Activated CD8-positive, alpha-beta T cell treated with anti-CD3 and anti-CD28 coated beads for 36 hours (primary cell): ENCODE measurements at regions not wholly inside any gene's neighbourhood (a gene's known extent, or its start where the extent isn't known, plus 50 kb on each side); places are given as distances from the start of the nearest gene placed in this dataset.

ENCODE experiments used
- ATAC-seq: fragments of 200-7000 bp; cut with Tn5 transposase; one replicate; pipeline ENCODE4 v1.10.0; 2021; ENCODE audit warnings: mild to moderate bottlenecking, moderate library complexity
- CTCF ChIA-PET: fragments of 350-600 bp; sonication (Branson Sonifier 250); formaldehyde crosslinking; loops from one replicate; lab custom pipeline; 2021; ENCODE audit warnings: antibody characterized with exemption; lab: Charles Lee
- POLR2A ChIA-PET: fragments of 350-600 bp; sonication (Branson Sonifier 250); formaldehyde crosslinking; loops from one replicate; lab custom pipeline; 2021; ENCODE audit warnings: antibody characterized with exemption; lab: Charles Lee
- DNase-seq: peaks from one replicate; pipeline ENCODE4 v3.0.0-alpha.2; 2020
- H3K27ac Mint-ChIP-seq: one replicate; pipeline ENCODE4 v1.8.0; 2021; ENCODE audit warnings: mild to moderate bottlenecking, mixed read lengths
- H3K27me3 Mint-ChIP-seq: one replicate; pipeline ENCODE4 v1.8.0; 2021; ENCODE audit warnings: mixed read lengths
- H3K36me3 Mint-ChIP-seq: one replicate; pipeline ENCODE4 v1.8.0; 2021; ENCODE audit warnings: low read depth, mixed read lengths
- H3K4me1 Mint-ChIP-seq: one replicate; pipeline ENCODE4 v1.8.0; 2021; ENCODE audit warnings: low read depth, mixed read lengths
- H3K4me3 Mint-ChIP-seq: one replicate; pipeline ENCODE4 v1.8.0; 2021; ENCODE audit warnings: mild to moderate bottlenecking, moderate library complexity, mixed read lengths
- H3K9me3 Mint-ChIP-seq: one replicate; pipeline ENCODE4 v1.8.0; 2021; ENCODE audit warnings: mixed read lengths
- intact Hi-C: fragments of 100-400 bp; cut with micrococcal nuclease; formaldehyde crosslinking; loops from one replicate; pipeline ENCODE4 v1.10.0; 2022
- TF ChIP-seq, protein P1 (sequence below): fragments of 200-600 bp; IDR thresholded peaks from one replicate; pipeline ENCODE4 v1.8.0; 2022; ENCODE audit warnings: antibody characterized with exemption, mild to moderate bottlenecking

DNA sequence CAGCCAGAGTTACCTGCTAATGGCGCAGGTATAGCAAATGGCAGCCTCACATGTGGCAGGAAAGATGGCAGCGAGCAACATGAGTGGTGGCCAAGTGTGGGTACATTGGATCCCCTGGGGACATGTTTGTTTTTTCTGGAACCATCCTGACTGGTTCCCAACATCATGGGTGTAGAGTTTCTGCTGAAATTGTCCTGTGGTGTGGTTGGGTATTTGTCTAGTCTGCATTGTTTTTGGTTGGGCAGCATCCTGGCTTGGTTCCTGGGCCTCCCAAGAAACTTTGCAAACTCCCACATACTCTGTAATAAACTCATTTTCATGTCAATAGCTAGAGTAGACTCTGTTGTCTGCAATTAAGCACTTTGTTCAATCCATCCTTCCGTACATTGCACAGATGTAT is 282.6 kb downstream of the CDC5L start:
- Mint-ChIP-seq H3K4me3 (no peak overlapping the region), H3K4me1 (no peaks in the 10 kb centered on the region), H3K27ac (no peak overlapping the region), H3K27me3 (peaks cover 2% of the 10 kb centered on the region), H3K9me3 (no peaks in the 10 kb centered on the region), H3K36me3 (no peaks in the 10 kb centered on the region)
- ATAC-seq (no peak), DNase-seq (no peak)
- intact Hi-C loops, result no loop called here
- TF ChIP-seq, protein P1, sequence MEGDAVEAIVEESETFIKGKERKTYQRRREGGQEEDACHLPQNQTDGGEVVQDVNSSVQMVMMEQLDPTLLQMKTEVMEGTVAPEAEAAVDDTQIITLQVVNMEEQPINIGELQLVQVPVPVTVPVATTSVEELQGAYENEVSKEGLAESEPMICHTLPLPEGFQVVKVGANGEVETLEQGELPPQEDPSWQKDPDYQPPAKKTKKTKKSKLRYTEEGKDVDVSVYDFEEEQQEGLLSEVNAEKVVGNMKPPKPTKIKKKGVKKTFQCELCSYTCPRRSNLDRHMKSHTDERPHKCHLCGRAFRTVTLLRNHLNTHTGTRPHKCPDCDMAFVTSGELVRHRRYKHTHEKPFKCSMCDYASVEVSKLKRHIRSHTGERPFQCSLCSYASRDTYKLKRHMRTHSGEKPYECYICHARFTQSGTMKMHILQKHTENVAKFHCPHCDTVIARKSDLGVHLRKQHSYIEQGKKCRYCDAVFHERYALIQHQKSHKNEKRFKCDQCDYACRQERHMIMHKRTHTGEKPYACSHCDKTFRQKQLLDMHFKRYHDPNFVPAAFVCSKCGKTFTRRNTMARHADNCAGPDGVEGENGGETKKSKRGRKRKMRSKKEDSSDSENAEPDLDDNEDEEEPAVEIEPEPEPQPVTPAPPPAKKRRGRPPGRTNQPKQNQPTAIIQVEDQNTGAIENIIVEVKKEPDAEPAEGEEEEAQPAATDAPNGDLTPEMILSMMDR, result no peak
- ChIA-PET CTCF (interaction anchor here (0.7 to 0.9 kb wide), 2 partner anchors 14 to 1252 kb away, joined by 3 to 6 read pairs; no protein-coding TSS in a partner anchor), POLR2A (no interaction called here)

DNA sequence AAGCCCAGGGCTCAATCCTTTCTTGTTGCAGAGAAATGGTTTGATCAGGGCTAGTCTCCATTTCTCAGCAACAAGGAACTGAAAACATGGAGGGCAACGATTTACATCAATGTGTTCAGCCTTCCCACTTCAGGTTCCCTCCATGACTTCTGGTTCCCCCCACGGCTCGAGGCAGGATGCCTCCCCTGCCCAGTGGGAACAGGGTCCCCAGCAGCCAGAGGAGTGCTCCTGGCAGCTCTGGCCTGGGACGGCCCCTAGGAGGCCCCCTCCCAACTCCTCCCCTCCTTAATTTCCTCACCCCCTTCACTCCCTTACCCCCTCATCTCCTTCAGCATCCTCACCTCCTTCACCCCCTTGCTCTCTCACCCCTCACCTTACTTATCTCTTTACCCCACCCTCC is 283.8 kb downstream of the CDC5L start:
- ChIA-PET CTCF (no interaction called here), POLR2A (no interaction called here)
- Mint-ChIP-seq H3K27me3 (peaks cover 4% of the 10 kb centered on the region), H3K4me3 (no peak overlapping the region), H3K9me3 (no peaks in the 10 kb centered on the region), H3K4me1 (no peaks in the 10 kb centered on the region), H3K27ac (no peak overlapping the region), H3K36me3 (no peaks in the 10 kb centered on the region)
- TF ChIP-seq, protein P1, result no peak
- intact Hi-C loops, result no loop called here
- no peak for DNase-seq
- no peak for ATAC-seq

DNA sequence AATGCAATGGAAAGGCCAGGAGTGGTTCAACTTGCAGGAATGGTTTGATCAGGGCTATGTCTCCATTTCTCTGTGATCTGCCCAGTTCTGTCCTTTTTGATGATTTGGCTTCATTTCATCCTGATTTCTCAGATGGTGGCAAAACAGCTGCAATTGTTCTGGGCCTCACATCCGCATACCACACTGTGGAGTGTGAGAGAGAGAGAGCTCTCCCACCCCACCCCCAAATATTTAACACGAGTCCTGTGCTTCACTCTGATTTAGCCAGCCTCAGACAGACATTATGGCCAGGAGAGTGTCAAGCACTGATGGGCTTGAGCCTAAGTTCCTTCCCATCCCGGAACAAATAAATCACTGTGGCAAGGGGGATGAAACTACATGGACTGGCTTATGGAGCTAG is 284.6 kb downstream of the CDC5L start:
- no peak for DNase-seq

DNA sequence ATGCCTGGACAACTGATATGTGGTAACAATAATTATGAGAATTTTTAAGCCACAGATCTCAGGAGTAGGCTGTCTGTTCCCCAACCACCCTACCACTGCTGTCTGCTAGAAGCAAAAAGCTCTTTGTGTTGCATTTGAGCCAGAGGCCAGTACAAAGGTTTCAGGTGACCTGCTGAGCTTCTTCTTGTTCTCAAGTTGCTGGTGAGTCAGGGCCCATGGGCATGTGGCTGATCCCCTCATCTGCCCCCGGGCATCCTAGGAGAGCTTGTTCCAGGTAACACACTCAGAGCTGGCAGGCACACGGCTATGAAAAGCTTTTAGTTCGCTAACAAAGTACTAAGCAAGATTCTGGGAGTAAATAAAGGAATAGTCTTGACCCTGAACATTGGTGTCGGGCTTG is 285.3 kb downstream of the CDC5L start:
- ATAC-seq, result no peak
- intact Hi-C loops, result no loop called here
- POLR2A ChIA-PET, result no interaction called here
- no peaks in the 10 kb centered on the region for H3K9me3 Mint-ChIP-seq
- TF ChIP-seq, protein P1, result no peak
- no peaks in the 10 kb centered on the region for H3K36me3 Mint-ChIP-seq
- CTCF ChIA-PET, result interaction anchor here (0.5 to 1.5 kb wide), 2 partner anchors 13 to 17 kb away, joined by 3 to 7 read pairs; no protein-coding TSS in a partner anchor
- no peak for DNase-seq
- no peak overlapping the region for H3K27ac Mint-ChIP-seq
- peaks cover 4% of the 10 kb centered on the region for H3K27me3 Mint-ChIP-seq
- no peak overlapping the region for H3K4me3 Mint-ChIP-seq
- H3K4me1 Mint-ChIP-seq, result no peaks in the 10 kb centered on the region

More for the DNA sequence above, 284.6 kb downstream of the CDC5L start:
- Mint-ChIP-seq H3K9me3 (no peaks in the 10 kb centered on the region), H3K4me3 (no peak overlapping the region), H3K36me3 (no peaks in the 10 kb centered on the region), H3K27ac (no peak overlapping the region), H3K27me3 (peaks cover 4% of the 10 kb centered on the region), H3K4me1 (no peaks in the 10 kb centered on the region)
- no peak for ATAC-seq
- intact Hi-C loops, result no loop called here
- TF ChIP-seq, protein P1, result no peak
- POLR2A ChIA-PET, result no interaction called here
- CTCF ChIA-PET, result interaction anchor here (1.5 kb wide), 1 partner anchor 16 kb away, joined by 7 read pairs; no protein-coding TSS in a partner anchor

DNA sequence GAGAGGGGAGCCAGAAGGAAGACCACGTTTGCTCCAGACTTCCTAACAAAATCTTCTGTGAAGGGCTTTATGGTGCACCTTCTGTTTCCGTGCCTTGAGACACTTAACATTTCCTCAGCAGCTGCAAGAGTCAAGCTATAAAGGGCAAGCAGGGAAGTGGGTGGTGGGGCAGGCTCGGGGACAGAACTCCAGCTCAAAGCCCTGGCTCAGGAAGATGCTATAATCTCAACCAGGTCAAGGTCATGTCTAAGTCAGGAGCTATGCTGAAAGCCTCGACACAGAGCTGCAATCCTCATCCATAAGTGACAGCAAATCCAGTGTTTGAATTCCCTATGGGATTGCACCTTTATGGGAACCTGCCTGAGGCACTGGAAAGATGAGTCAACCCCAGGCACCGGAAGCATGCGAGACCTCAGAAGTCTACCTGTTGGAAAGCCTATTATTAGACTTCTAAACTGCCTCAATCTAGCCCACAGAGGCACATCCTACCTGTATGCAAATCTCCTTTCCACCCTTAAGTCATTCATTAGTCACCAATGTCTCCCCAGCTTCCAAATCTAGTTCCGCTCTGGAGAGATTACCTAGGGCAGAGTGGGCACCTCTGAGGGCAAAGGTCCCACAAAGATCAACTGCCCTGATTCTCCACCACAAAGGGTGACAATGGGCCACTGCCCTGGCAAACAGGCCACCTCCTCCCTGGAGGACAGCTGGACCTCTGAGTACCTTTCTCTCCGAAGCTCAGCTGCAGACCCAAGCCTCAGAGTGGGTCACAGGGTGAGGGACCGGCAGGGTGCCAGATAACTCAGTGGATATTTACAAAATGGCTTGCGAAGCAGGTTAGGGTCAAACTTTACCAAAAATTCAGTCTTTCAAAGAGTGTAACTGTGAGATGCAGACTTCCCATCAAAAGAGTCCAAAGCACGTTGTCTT is 287.0 kb downstream of the CDC5L start:
- no peak overlapping the region for H3K4me3 Mint-ChIP-seq
- no peaks in the 10 kb centered on the region for H3K9me3 Mint-ChIP-seq
- H3K27ac Mint-ChIP-seq, result no peak overlapping the region
- H3K36me3 Mint-ChIP-seq, result no peaks in the 10 kb centered on the region
- CTCF ChIA-PET, result interaction anchor here (1.1 to 3.4 kb wide), 2 partner anchors 19 to 199 kb away, joined by 4 to 11 read pairs; no protein-coding TSS in a partner anchor
- H3K4me1 Mint-ChIP-seq, result no peaks in the 10 kb centered on the region
- H3K27me3 Mint-ChIP-seq, result peaks cover 4% of the 10 kb centered on the region
- TF ChIP-seq, protein P1, result no peak
- ATAC-seq (no peak), DNase-seq (no peak)
- POLR2A ChIA-PET, result no interaction called here
- intact Hi-C loops, result no loop called here
